Adrenal gland (tissue), 5 donors: ENCODE measurements at regions not wholly inside any gene's neighbourhood (a gene's known extent, or its start where the extent isn't known, plus 50 kb on each side); places are given as distances from the start of the nearest gene placed in this dataset.

ENCODE experiments used
- POLR2A ChIP-seq, 2 donors: fragments of 450-650 bp; IDR thresholded peaks; one replicate each; pipeline ENCODE4 v1.6.1; 2017; ENCODE audit warnings: antibody characterized with exemption in 2 of 2, mild to moderate bottlenecking in 2 of 2, moderate library complexity in 1 of 2
- TF ChIP-seq, protein P1 (sequence below), 6 experiments: fragments of 450-650 bp in 4 of 6; fragments of 200-600 bp in 2 of 6; sonication (generic) in 1 of 6; IDR thresholded peaks; 1 replicate in 5 of 6; 2 replicates in 1 of 6; pipeline versions ENCODE4 v1.5.1 to v1.8.0; 2016 to 2021; ENCODE audit warnings: antibody characterized with exemption in 6 of 6, mild to moderate bottlenecking in 2 of 6, moderate library complexity in 1 of 6
- donor health status: DM: no; HTN: no; CAD: no.

DNA sequence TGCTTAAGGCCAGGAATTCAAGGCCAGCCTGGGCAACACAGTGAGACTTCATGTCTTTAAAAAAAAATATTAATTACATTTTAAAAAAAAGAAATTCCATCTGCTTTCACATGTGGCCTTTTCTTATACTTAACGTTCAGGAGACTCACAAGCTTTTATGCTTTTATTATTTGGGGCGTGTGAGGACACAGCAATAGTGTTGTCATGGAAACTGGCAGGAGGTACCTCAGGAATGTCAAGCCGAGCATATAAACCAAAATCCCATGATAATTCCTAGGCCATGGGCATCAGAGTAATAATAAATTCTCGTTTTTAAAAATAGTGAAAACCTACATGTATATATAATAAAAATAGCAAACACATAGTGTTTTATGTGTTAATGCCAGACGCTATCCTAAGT lies 89.8 kb downstream of the IYD start:
- TF ChIP-seq, protein P1, sequence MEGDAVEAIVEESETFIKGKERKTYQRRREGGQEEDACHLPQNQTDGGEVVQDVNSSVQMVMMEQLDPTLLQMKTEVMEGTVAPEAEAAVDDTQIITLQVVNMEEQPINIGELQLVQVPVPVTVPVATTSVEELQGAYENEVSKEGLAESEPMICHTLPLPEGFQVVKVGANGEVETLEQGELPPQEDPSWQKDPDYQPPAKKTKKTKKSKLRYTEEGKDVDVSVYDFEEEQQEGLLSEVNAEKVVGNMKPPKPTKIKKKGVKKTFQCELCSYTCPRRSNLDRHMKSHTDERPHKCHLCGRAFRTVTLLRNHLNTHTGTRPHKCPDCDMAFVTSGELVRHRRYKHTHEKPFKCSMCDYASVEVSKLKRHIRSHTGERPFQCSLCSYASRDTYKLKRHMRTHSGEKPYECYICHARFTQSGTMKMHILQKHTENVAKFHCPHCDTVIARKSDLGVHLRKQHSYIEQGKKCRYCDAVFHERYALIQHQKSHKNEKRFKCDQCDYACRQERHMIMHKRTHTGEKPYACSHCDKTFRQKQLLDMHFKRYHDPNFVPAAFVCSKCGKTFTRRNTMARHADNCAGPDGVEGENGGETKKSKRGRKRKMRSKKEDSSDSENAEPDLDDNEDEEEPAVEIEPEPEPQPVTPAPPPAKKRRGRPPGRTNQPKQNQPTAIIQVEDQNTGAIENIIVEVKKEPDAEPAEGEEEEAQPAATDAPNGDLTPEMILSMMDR (IDR thresholded peaks at IDR 0.05) = no peak
- TF ChIP-seq POLR2A (IDR thresholded peaks at IDR 0.05) = no peak
